Sigmoid colon (tissue), 4 donors: ENCODE measurements at regions not wholly inside any gene's neighbourhood (a gene's known extent, or its start where the extent isn't known, plus 50 kb on each side); places are given as distances from the start of the nearest gene placed in this dataset.

Experiments used
- EP300 ChIP-seq, 4 donors: sonication (generic); formaldehyde crosslinking; IDR thresholded peaks; one replicate each; pipeline ENCODE4 v1.6.1; 2017; ENCODE audit warnings: antibody characterized with exemption in 4 of 4
- POLR2A ChIP-seq, 2 donors: fragments of 450-650 bp; IDR thresholded peaks; one replicate each; pipeline ENCODE4 v1.6.1; 2016; ENCODE audit warnings: antibody characterized with exemption in 2 of 2, mild to moderate bottlenecking in 2 of 2, moderate library complexity in 2 of 2
- TF ChIP-seq, protein P1 (sequence below), 4 experiments: fragments of 450-650 bp in 3 of 4; fragments of 200-600 bp in 1 of 4; IDR thresholded peaks; one replicate each; pipeline ENCODE4 v1.5.1; 2016 to 2019; ENCODE audit warnings: antibody characterized with exemption in 4 of 4, mild to moderate bottlenecking in 3 of 4, moderate library complexity in 2 of 4

DNA sequence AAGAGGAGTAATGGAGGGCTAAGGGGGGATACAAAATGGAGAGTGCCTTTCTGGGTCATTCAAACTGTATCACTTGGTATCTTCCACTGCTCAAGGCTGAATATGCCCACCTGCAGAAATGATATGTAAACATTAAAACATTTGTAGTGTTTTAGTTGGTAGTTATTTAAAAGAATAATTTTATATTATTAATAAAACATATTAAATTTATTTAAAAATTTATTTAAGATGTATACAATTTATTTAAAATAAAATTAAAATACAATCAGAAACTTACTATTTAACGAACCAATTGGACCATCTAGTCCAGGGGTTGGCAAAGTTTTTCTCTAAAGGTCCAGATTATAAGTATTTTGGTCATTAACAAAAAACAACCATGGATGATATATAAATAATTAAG is 308.5 kb downstream of the PLK2 start:
- TF ChIP-seq EP300 (IDR thresholded peaks at IDR 0.05) (no peak), POLR2A (IDR thresholded peaks at IDR 0.05) (no peak)
- TF ChIP-seq, protein P1, sequence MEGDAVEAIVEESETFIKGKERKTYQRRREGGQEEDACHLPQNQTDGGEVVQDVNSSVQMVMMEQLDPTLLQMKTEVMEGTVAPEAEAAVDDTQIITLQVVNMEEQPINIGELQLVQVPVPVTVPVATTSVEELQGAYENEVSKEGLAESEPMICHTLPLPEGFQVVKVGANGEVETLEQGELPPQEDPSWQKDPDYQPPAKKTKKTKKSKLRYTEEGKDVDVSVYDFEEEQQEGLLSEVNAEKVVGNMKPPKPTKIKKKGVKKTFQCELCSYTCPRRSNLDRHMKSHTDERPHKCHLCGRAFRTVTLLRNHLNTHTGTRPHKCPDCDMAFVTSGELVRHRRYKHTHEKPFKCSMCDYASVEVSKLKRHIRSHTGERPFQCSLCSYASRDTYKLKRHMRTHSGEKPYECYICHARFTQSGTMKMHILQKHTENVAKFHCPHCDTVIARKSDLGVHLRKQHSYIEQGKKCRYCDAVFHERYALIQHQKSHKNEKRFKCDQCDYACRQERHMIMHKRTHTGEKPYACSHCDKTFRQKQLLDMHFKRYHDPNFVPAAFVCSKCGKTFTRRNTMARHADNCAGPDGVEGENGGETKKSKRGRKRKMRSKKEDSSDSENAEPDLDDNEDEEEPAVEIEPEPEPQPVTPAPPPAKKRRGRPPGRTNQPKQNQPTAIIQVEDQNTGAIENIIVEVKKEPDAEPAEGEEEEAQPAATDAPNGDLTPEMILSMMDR (IDR thresholded peaks at IDR 0.05): no peak
